Liver (tissue), 8 donors: ENCODE measurements at regions not wholly inside any gene's neighbourhood (a gene's known extent, or its start where the extent isn't known, plus 50 kb on each side); places are given as distances from the start of the nearest gene placed in this dataset.

Experiments used
- DNase-seq: peaks from one replicate; pipeline ENCODE4 v3.0.0-alpha.2; 2017; ENCODE audit warnings: low spot score
- H3K27ac ChIP-seq, 2 donors: one replicate each; pipeline ENCODE4 v1.7.0; 2013; ENCODE audit warnings: inconsistent platforms in 2 of 2, low read length in 2 of 2, control low read depth in 1 of 2, low read depth in 1 of 2, mild to moderate bottlenecking in 1 of 2
- H3K27me3 ChIP-seq, 4 donors: one replicate each; pipeline versions ENCODE4 v1.6.1 to v1.7.0; 2013; ENCODE audit warnings: low read length in 3 of 4, inconsistent platforms in 1 of 4, mild to moderate bottlenecking in 1 of 4, moderate library complexity in 1 of 4; ENCODE audit not compliant: control insufficient read depth in 4 of 4, insufficient read depth in 4 of 4
- H3K36me3 ChIP-seq, 4 donors: one replicate each; pipeline versions ENCODE4 v1.6.1 to v1.7.0; 2013; ENCODE audit warnings: low read length in 3 of 4, mild to moderate bottlenecking in 3 of 4, low read depth in 1 of 4, moderate library complexity in 1 of 4; ENCODE audit not compliant: control insufficient read depth in 4 of 4, insufficient read depth in 3 of 4
- H3K4me1 ChIP-seq, 4 donors: one replicate each; pipeline versions ENCODE4 v1.6.1 to v1.7.0; 2013; ENCODE audit warnings: low read length in 3 of 4, mild to moderate bottlenecking in 3 of 4, moderate library complexity in 1 of 4; ENCODE audit not compliant: control insufficient read depth in 4 of 4, insufficient read depth in 4 of 4
- H3K4me3 ChIP-seq, 3 donors: one replicate each; pipeline versions ENCODE4 v1.6.1 to v1.7.0; 2013; ENCODE audit warnings: low read length in 3 of 3, control low read depth in 1 of 3, low read depth in 1 of 3, mild to moderate bottlenecking in 1 of 3
- H3K9ac ChIP-seq, 2 donors: one replicate each; pipeline ENCODE4 v1.7.0; 2013; ENCODE audit warnings: low read length in 2 of 2, mild to moderate bottlenecking in 2 of 2, moderate library complexity in 2 of 2, control low read depth in 1 of 2, low read depth in 1 of 2
- H3K9me3 ChIP-seq, 4 donors: one replicate each; pipeline versions ENCODE4 v1.6.1 to v1.7.0; 2013; ENCODE audit warnings: low read length in 3 of 4; ENCODE audit not compliant: control insufficient read depth in 4 of 4
- EGR1 ChIP-seq, 2 donors: IDR thresholded peaks; 2 replicates each; pipeline ENCODE4 v1.6.1; 2016 to 2018; ENCODE audit warnings: antibody characterized with exemption in 2 of 2, low read depth in 2 of 2
- FOXA1 ChIP-seq: IDR thresholded peaks from 2 replicates; pipeline ENCODE4 v1.6.1; 2016; ENCODE audit warnings: antibody characterized with exemption
- FOXA2 ChIP-seq: IDR thresholded peaks from 2 replicates; pipeline ENCODE4 v1.6.1; 2016; ENCODE audit warnings: antibody characterized with exemption
- HNF4G ChIP-seq: IDR thresholded peaks from 2 replicates; pipeline ENCODE4 v1.6.1; 2016; ENCODE audit warnings: antibody characterized with exemption
- JUND ChIP-seq, 2 donors: IDR thresholded peaks; 2 replicates each; pipeline ENCODE4 v1.6.1; 2016; ENCODE audit warnings: antibody characterized with exemption in 2 of 2
- NR2F2 ChIP-seq: IDR thresholded peaks from 2 replicates; pipeline ENCODE4 v1.6.1; 2016; ENCODE audit warnings: antibody characterized with exemption
- RAD21 ChIP-seq, 2 donors: IDR thresholded peaks; 2 replicates each; pipeline ENCODE4 v1.6.1; 2016; ENCODE audit warnings: antibody characterized with exemption in 2 of 2, mild to moderate bottlenecking in 2 of 2
- RXRA ChIP-seq, 2 donors: IDR thresholded peaks; 2 replicates each; pipeline ENCODE4 v1.6.1; 2017 to 2018; ENCODE audit warnings: antibody characterized with exemption in 2 of 2, mild to moderate bottlenecking in 1 of 2
- YY1 ChIP-seq: IDR thresholded peaks from 2 replicates; pipeline ENCODE4 v1.6.1; 2016; ENCODE audit warnings: antibody characterized with exemption, mild to moderate bottlenecking
- whole genome bisulfite sequencing: extraction: QIAGEN DNeasy Blood & Tissue Kit; methylation state at CpG from one replicate; pipeline ENCODE4 v1.1.7; 2013; 5-methylcytosine and 5-hydroxymethylcytosine counted together
- TF ChIP-seq, protein P1 (sequence below): fragments of 150-350 bp; IDR thresholded peaks from 2 replicates; pipeline ENCODE4 v1.5.1; 2017; ENCODE audit warnings: improper control_type of control experiment, low read depth, low read length; ENCODE audit not compliant: missing input control
- TF ChIP-seq, protein P2 (sequence below): IDR thresholded peaks from 2 replicates; pipeline ENCODE4 v1.6.1; 2016; ENCODE audit warnings: antibody characterized with exemption, mild to moderate bottlenecking
- TF ChIP-seq, protein P3 (sequence below): IDR thresholded peaks from 2 replicates; pipeline ENCODE4 v1.6.1; 2016; ENCODE audit warnings: antibody characterized with exemption
- TF ChIP-seq, protein P4 (sequence below): IDR thresholded peaks from 2 replicates; pipeline ENCODE4 v1.6.1; 2016; ENCODE audit warnings: antibody characterized with exemption
- donor health status: healthy.
- donor health status: healthy.
- donor health status: healthy.
- donor health status: healthy.
- donor health status: healthy.

DNA sequence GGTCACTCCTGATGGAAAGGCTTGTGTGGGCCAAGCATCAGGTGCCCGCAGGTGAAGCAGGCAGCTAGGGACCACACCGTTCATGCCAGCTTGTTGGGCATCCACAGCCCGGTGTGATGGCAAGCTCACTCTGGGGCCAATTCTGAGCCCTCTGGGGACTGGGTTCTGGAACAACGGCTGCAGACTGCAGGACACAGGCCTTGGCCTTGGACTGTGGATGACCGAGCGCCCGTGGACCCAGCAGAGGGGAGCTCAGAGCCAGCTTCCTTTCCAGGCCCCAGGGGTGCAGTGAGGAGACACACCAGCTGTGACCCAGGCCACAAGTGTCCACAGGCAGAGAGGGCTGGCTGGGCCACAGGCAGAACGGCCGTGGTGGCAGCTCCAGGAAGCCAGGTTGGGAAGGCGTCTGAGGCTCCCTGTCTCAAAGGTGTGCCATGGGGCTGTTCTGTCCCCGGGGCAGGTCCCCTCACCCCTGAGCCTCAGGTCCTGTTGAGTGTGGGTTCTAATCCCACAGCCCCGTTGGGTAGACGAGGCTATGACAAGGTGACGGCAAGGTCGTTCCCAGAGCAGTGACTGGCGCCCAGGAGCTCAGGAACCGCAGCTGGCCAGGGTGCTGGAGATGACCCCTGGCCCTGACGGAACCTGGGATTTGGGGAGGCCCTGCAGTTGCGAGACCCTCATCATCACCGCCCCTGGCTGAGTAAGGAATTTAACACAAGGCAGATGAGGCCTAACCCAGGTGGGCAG lies 1079.4 kb downstream of the BRD1 start:
- H3K27me3 ChIP-seq = no peaks in the 10 kb centered on the region
- H3K36me3 ChIP-seq = no peaks in the 10 kb centered on the region
- no peaks in the 10 kb centered on the region for H3K4me1 ChIP-seq
- DNase-seq = no peak
- H3K27ac ChIP-seq = no peak overlapping the region
- H3K4me3 ChIP-seq = no peak overlapping the region
- no peaks in the 10 kb centered on the region for H3K9me3 ChIP-seq
- TF ChIP-seq, protein P1, sequence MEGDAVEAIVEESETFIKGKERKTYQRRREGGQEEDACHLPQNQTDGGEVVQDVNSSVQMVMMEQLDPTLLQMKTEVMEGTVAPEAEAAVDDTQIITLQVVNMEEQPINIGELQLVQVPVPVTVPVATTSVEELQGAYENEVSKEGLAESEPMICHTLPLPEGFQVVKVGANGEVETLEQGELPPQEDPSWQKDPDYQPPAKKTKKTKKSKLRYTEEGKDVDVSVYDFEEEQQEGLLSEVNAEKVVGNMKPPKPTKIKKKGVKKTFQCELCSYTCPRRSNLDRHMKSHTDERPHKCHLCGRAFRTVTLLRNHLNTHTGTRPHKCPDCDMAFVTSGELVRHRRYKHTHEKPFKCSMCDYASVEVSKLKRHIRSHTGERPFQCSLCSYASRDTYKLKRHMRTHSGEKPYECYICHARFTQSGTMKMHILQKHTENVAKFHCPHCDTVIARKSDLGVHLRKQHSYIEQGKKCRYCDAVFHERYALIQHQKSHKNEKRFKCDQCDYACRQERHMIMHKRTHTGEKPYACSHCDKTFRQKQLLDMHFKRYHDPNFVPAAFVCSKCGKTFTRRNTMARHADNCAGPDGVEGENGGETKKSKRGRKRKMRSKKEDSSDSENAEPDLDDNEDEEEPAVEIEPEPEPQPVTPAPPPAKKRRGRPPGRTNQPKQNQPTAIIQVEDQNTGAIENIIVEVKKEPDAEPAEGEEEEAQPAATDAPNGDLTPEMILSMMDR = no peak
- no peak for TF ChIP-seq FOXA2
- 84% methylated on average over 20 of the region's 20 CpGs for whole genome bisulfite sequencing
- no peak overlapping the region for H3K9ac ChIP-seq

DNA sequence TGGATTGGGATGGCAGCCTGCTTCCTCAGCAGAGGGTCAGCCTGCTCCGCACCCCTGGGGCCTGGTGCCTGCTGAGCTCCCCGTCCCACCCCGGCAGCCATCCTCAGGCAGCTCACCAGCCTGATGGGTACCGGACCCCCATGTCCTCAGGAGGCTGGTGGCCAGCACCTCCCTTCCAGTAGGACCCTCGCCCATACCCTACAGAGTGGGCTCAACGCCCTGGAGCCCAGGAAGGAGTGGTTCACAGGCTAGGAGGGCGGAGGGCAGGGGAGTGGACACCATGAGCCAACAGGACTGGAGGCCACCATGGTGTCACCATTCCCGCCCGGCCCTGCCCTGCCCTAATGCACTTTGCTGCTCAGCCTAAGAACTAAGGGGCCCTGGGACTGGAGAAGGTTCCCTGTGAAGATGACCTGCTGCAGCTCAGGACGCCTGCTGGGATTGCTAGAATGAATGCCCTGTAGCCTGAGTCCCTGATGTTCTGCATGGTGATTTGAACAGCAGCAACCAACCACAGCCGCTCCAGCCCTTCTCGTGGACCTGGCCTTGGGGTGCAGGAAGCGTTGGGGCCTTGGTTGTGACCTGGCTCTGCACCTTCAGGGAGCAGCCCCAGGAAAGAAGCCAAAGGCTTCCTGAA lies 1080.8 kb downstream of the BRD1 start:
- Histone ChIP-seq H3K4me1 (no peaks in the 10 kb centered on the region), H3K9me3 (no peaks in the 10 kb centered on the region), H3K27me3 (no peaks in the 10 kb centered on the region), H3K36me3 (no peaks in the 10 kb centered on the region), H3K4me3 (no peak overlapping the region), H3K9ac (no peak overlapping the region), H3K27ac (no peak overlapping the region)
- 90% methylated on average over 13 of the region's 13 CpGs for WGBS
- TF ChIP-seq JUND (IDR thresholded peaks at IDR 0.05) (no peak), RXRA (IDR thresholded peaks at IDR 0.05) (no peak), HNF4G (no peak), FOXA1 (no peak), EGR1 (IDR thresholded peaks at IDR 0.05; ENCODE audit: low read depth in 2 of 2) (no peak), NR2F2 (no peak), FOXA2 (no peak), RAD21 (IDR thresholded peaks at IDR 0.05) (no peak), YY1 (no peak)
- TF ChIP-seq, protein P2, sequence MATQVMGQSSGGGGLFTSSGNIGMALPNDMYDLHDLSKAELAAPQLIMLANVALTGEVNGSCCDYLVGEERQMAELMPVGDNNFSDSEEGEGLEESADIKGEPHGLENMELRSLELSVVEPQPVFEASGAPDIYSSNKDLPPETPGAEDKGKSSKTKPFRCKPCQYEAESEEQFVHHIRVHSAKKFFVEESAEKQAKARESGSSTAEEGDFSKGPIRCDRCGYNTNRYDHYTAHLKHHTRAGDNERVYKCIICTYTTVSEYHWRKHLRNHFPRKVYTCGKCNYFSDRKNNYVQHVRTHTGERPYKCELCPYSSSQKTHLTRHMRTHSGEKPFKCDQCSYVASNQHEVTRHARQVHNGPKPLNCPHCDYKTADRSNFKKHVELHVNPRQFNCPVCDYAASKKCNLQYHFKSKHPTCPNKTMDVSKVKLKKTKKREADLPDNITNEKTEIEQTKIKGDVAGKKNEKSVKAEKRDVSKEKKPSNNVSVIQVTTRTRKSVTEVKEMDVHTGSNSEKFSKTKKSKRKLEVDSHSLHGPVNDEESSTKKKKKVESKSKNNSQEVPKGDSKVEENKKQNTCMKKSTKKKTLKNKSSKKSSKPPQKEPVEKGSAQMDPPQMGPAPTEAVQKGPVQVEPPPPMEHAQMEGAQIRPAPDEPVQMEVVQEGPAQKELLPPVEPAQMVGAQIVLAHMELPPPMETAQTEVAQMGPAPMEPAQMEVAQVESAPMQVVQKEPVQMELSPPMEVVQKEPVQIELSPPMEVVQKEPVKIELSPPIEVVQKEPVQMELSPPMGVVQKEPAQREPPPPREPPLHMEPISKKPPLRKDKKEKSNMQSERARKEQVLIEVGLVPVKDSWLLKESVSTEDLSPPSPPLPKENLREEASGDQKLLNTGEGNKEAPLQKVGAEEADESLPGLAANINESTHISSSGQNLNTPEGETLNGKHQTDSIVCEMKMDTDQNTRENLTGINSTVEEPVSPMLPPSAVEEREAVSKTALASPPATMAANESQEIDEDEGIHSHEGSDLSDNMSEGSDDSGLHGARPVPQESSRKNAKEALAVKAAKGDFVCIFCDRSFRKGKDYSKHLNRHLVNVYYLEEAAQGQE = no peak
- TF ChIP-seq, protein P3, sequence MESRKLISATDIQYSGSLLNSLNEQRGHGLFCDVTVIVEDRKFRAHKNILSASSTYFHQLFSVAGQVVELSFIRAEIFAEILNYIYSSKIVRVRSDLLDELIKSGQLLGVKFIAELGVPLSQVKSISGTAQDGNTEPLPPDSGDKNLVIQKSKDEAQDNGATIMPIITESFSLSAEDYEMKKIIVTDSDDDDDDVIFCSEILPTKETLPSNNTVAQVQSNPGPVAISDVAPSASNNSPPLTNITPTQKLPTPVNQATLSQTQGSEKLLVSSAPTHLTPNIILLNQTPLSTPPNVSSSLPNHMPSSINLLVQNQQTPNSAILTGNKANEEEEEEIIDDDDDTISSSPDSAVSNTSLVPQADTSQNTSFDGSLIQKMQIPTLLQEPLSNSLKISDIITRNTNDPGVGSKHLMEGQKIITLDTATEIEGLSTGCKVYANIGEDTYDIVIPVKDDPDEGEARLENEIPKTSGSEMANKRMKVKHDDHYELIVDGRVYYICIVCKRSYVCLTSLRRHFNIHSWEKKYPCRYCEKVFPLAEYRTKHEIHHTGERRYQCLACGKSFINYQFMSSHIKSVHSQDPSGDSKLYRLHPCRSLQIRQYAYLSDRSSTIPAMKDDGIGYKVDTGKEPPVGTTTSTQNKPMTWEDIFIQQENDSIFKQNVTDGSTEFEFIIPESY = no peak
- TF ChIP-seq, protein P4, sequence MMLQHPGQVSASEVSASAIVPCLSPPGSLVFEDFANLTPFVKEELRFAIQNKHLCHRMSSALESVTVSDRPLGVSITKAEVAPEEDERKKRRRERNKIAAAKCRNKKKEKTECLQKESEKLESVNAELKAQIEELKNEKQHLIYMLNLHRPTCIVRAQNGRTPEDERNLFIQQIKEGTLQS = no peak
- DNase-seq = no peak
